GM13977 (cell line): ENCODE measurements at regions not wholly inside any gene's neighbourhood (a gene's known extent, or its start where the extent isn't known, plus 50 kb on each side); places are given as distances from the start of the nearest gene placed in this dataset.

Experiments used
- DNase-seq: peaks from one replicate; pipeline ENCODE4 v3.0.0; 2012; ENCODE audit warnings: low spot score
- in situ Hi-C: fragments of 300-500 bp; cut with MboI; formaldehyde crosslinking; loops from one replicate; pipeline ENCODE4 v1.12.0; 2022; ENCODE audit warnings: low sequenced_read_pairs, low pct_unique_long_range_greater_than_20kb, mixed read lengths, inconsistent platforms; ENCODE audit not compliant: unreplicated experiment
- TF ChIP-seq, protein P1 (sequence below): IDR thresholded peaks from 2 replicates; pipeline ENCODE4 v1.5.1; 2012; ENCODE audit warnings: mild to moderate bottlenecking, control low read depth; ENCODE audit not compliant: insufficient read depth; ENCODE audit errors: extremely low read depth, missing control alignments

DNA sequence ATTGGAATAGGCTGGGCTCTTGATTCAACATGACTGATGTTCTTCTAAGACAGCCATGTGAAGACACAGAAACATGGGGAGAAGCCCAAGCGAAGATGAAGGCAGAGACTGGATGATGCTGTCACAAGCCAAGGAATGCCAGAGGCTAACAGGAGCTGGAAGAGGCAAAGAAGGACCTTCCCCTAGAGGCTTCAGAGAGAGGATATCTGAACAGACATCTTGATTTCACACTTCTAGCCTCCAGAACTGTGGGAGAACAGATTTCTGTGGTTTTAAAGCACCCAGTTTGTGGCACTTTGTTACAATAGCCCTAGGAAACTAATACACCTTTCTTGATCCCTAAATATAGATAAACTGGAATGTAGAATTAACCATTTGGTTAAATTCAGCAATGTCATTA lies 127.0 kb downstream of the EDN1 start:
- TF ChIP-seq, protein P1, sequence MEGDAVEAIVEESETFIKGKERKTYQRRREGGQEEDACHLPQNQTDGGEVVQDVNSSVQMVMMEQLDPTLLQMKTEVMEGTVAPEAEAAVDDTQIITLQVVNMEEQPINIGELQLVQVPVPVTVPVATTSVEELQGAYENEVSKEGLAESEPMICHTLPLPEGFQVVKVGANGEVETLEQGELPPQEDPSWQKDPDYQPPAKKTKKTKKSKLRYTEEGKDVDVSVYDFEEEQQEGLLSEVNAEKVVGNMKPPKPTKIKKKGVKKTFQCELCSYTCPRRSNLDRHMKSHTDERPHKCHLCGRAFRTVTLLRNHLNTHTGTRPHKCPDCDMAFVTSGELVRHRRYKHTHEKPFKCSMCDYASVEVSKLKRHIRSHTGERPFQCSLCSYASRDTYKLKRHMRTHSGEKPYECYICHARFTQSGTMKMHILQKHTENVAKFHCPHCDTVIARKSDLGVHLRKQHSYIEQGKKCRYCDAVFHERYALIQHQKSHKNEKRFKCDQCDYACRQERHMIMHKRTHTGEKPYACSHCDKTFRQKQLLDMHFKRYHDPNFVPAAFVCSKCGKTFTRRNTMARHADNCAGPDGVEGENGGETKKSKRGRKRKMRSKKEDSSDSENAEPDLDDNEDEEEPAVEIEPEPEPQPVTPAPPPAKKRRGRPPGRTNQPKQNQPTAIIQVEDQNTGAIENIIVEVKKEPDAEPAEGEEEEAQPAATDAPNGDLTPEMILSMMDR = no peak
- no peak for DNase-seq
- in situ Hi-C loops = no loop called here

DNA sequence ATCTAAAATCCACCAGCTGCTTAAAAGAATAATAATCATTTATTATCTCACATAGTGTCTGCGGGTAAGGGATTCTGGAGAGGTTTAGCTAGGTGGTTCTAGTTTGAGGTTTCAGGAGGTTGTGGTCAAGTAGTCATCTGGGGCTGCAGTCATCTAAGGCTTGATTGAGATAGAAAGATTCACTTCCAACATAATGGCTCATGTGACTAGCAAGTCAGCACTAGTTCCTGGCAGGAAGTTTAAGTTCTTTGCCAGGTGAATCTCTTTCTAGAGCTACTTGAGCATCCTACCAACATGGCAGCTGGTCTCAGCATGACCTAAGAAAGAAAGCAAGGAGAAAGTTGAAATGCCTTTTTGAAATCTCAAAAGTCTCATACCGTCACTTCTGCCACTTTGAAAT lies 128.8 kb downstream of the EDN1 start:
- TF ChIP-seq, protein P1 = no peak
- in situ Hi-C loops = no loop called here
- DNase-seq = no peak

DNA sequence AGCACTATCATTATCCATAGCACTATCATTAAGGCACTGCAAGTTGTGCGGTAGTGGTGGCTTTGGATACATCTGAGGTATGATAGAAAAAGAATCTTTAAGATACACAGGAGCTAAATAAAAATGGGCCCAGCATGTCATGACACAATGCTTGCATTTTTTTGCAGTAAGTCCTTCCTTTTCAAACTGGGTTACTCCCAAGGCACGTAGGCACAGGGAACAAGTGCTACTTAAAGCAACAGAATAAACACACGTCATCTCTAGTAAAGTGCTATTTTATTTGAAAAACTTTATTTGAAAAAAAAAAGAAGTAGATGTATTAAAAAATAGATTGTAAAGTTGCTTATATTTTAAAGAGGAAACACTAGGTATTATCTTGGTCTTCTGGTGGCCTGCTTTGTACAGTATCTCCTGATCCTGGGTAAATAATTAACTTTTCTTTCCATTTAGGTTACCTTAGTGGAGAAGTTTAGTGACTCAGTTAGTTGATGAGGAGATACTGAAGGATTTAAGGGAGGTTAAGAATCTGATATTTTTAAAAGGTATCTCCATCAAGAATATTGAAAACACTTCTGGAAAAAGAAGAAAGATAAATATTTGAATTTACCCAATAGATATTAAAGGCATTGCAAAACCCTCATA lies 129.6 kb downstream of the EDN1 start:
- in situ Hi-C loops = no loop called here
- TF ChIP-seq, protein P1 = no peak
- DNase-seq = no peak

DNA sequence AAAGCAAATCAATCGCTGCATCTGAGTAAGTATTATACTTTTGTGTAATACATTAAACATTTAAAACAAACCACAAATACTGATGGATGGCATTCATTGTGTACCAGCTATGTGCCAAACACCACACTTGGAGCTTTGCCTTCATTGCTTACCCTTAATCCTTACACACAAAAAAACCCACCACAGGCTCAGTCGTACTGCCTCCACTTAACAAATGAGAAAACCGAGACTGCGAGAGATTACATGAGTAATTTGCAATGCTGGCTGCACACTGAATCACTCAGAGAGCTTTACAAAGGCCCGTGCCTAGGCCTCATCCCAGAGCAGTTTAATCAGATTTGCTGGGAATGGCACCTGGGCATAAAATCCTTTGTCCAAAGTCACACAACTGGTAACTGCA lies 130.5 kb downstream of the EDN1 start:
- in situ Hi-C loops = no loop called here
- TF ChIP-seq, protein P1 = no peak
- DNase-seq = no peak

DNA sequence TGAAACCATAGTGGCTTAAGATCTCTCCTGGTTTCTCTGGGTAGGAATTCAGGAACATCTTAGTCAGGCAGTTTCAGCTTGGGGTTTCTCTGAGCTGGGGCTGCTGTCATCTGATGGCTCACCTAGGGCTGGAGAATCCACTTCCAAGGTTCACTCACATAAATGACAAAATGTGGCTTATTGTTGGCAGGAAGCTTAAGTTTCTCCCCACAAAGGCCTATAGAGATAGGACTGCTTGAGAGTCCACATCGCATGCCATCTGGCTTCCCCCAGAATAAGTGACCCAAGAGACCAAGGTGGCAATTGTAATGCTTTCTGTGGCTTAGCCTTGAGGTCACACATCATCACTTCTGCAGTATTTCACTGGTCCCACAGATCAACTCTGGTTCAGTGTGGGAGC lies 131.4 kb downstream of the EDN1 start:
- TF ChIP-seq, protein P1 = no peak
- in situ Hi-C loops = no loop called here
- no peak for DNase-seq

DNA sequence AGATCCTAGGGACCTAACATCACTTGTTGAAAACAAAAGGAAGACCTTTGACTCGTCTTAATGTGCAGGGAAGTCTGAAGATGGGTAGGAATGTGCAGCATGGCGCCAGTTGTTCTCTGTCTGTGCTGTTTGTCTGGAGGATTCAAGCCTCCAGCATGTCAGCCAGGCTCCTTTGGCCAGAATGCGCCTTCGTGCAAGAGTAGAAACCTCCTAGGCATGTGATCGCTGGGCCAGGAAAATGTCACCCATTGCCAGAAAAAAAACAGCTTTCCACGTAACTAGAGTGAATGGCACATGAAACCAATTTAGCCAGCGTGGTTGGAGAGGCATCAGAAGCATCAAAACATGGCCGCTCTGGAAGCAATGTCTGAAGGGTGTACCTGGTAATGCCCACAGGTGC lies 132.7 kb downstream of the EDN1 start:
- no peak for DNase-seq
- TF ChIP-seq, protein P1 = no peak
- in situ Hi-C loops = no loop called here
